G401 (cell line): ENCODE measurements at regions not wholly inside any gene's neighbourhood (a gene's known extent, or its start where the extent isn't known, plus 50 kb on each side); places are given as distances from the start of the nearest gene placed in this dataset.

Source experiments
- DNase-seq: peaks from one replicate; pipeline ENCODE4 v3.0.0-alpha.2; 2015; ENCODE audit warnings: low spot score
- in situ Hi-C: cut with HindIII; loops from 2 replicates; pipeline ENCODE4 v1.10.0; 2016; ENCODE audit warnings: low sequenced_read_pairs, mixed read lengths

- in situ Hi-C loops, result no loop called here
- DNase-seq, result peak; percentile 92
These were observed 265.4 kb upstream of the NFE2L3 start for GRCh38 chr7:25886387-25887240.

- in situ Hi-C loops, result no loop called here
- DNase-seq, result no peak
These were observed 264.7 kb upstream of the NFE2L3 start for GRCh38 chr7:25887266-25887665.

- DNase-seq, result no peak
- in situ Hi-C loops, result no loop called here
These were observed 264.0 kb upstream of the NFE2L3 start for GRCh38 chr7:25887795-25888559.

GRCh38 chr7:25889765-25890164 lies 262.2 kb upstream of the NFE2L3 start:
- in situ Hi-C loops, result loop anchor here (10.0 kb wide), 2 partner anchors 165 to 295 kb away; no protein-coding TSS in a partner anchor
- peak; percentile 35 for DNase-seq

- DNase-seq, result no peak
- in situ Hi-C loops, result loop anchor here (10.0 kb wide), 2 partner anchors 163 to 293 kb away; no protein-coding TSS in a partner anchor
These were observed 260.4 kb upstream of the NFE2L3 start for GRCh38 chr7:25891591-25891990.

GRCh38 chr7:25893436-25893835 lies 258.6 kb upstream of the NFE2L3 start:
- DNase-seq, result peak; percentile 29
- in situ Hi-C loops, result loop anchor here (10.0 kb wide), 2 partner anchors 161 to 291 kb away; no protein-coding TSS in a partner anchor

- in situ Hi-C loops, result loop anchor here (10.0 kb wide), 2 partner anchors 161 to 291 kb away; no protein-coding TSS in a partner anchor
- peak; percentile 68 for DNase-seq
These were observed 257.7 kb upstream of the NFE2L3 start for GRCh38 chr7:25894002-25894901.

GRCh38 chr7:25894902-25895791 lies 256.9 kb upstream of the NFE2L3 start:
- DNase-seq, result peak; percentile 60
- in situ Hi-C loops, result loop anchor here (10.0 kb wide), 2 partner anchors 160 to 290 kb away; no protein-coding TSS in a partner anchor

GRCh38 chr7:25895792-25896171 lies 256.2 kb upstream of the NFE2L3 start:
- in situ Hi-C loops, result loop anchor here (10.0 kb wide), 2 partner anchors 159 to 289 kb away; no protein-coding TSS in a partner anchor
- no peak for DNase-seq

GRCh38 chr7:25897261-25897782 lies 254.7 kb upstream of the NFE2L3 start:
- peak; percentile 21 for DNase-seq
- in situ Hi-C loops, result loop anchor here (10.0 kb wide), 2 partner anchors 157 to 287 kb away; no protein-coding TSS in a partner anchor

GRCh38 chr7:25900245-25900644 lies 251.8 kb upstream of the NFE2L3 start:
- in situ Hi-C loops, result no loop called here

GRCh38 chr7:25900877-25901276 lies 251.1 kb upstream of the NFE2L3 start:
- DNase-seq, result no peak
- in situ Hi-C loops, result no loop called here

More at GRCh38 chr7:25900245-25900644, 251.8 kb upstream of the NFE2L3 start:
- DNase-seq, result no peak

GRCh38 chr7:25901658-25902057 lies 250.3 kb upstream of the NFE2L3 start:
- no peak for DNase-seq
- in situ Hi-C loops, result no loop called here

- in situ Hi-C loops, result no loop called here
- DNase-seq, result no peak
These were observed 246.0 kb upstream of the NFE2L3 start for GRCh38 chr7:25906003-25906402.

GRCh38 chr7:25906760-25907159 lies 245.2 kb upstream of the NFE2L3 start:
- in situ Hi-C loops, result no loop called here

GRCh38 chr7:25907214-25907613 lies 244.8 kb upstream of the NFE2L3 start:
- in situ Hi-C loops, result no loop called here
- no peak for DNase-seq

More at GRCh38 chr7:25906760-25907159, 245.2 kb upstream of the NFE2L3 start:
- no peak for DNase-seq

GRCh38 chr7:25907731-25908130 lies 244.3 kb upstream of the NFE2L3 start:
- DNase-seq, result no peak
- in situ Hi-C loops, result no loop called here
